GM19351 (cell line): ENCODE measurements at regions not wholly inside any gene's neighbourhood (a gene's known extent, or its start where the extent isn't known, plus 50 kb on each side); places are given as distances from the start of the nearest gene placed in this dataset.

Experiments
- ATAC-seq: cut with Tn5 transposase; IDR thresholded peaks from one replicate; pipeline ENCODE4 v1.9.1; 2021; ENCODE audit warnings: mild to moderate bottlenecking, moderate library complexity; ENCODE audit not compliant: unreplicated experiment

DNA sequence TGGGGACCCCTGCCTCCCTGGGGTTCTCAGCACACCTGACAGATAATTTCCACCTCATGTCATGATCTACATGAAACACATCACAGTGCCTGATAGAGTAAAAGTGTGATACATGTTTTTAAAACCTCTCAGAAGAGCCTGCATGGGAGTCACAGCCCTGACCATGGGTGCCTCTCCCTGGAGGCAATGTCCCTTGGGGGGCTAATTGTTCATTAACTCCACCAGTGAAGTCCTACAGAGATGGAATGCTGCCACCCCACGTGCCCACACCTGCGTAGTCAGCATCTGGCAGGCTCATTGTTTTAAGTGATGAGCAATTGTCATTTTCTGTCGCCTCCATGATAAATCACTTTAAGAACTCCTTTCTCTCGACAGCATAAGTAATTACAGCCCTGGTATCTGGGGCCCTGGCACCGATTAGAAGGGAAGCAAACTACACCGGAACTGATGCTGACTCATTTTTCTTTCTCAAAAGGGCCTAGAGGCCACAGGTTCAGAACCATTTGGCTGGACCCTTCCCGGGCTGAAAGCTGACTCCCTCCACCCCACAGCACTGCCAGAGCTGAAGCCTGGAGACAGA, 109.6 kb upstream of the GJB5 start:
- no peak for ATAC-seq

GRCh38 chr1:34645919-34646318, 108.9 kb upstream of the GJB5 start:
- no peak for ATAC-seq

- no peak for ATAC-seq
Observed at GRCh38 chr1:34648501-34648900, 106.3 kb upstream of the GJB5 start.

- ATAC-seq = no peak
Observed at GRCh38 chr1:34650090-34650489, 104.8 kb upstream of the GJB5 start.

DNA sequence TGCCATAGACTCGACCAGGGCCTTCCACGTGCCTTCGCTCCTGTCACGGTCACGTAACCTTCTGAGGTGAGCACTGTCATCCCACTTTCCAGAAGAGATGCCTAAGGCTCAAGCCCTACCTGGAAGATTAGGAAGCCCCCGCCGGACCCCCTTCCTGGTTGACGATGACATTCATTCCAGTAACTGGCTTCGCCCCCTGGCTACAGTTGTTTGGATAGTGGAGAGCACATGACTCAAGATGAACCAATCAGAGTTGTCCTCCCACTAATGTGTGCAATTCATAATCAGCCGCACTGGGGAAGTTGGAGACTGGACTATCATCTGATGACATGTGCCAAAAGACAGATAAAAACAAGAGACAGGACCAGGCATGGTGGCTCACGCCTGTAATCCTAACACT, 104.0 kb upstream of the GJB5 start:
- no peak for ATAC-seq

DNA sequence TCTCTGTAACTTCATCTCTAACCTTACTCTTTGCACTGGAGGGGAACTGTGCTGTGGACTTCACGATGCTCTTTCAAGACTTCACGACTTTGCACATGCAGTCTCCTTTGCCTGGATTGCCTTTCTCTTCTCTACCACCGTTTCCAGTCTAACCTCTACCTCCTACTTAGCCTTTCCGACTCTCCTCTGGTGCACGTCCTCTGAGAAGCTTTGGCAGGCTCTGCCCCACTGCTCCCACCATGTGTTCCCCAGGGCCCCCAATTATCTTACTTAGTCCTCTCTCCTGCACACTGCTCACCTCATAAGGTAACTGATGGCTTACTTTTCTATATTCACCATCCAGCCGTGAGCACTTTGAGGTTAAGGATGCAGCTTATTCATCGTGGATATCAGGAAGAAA, 101.7 kb upstream of the GJB5 start:
- no peak for ATAC-seq

DNA sequence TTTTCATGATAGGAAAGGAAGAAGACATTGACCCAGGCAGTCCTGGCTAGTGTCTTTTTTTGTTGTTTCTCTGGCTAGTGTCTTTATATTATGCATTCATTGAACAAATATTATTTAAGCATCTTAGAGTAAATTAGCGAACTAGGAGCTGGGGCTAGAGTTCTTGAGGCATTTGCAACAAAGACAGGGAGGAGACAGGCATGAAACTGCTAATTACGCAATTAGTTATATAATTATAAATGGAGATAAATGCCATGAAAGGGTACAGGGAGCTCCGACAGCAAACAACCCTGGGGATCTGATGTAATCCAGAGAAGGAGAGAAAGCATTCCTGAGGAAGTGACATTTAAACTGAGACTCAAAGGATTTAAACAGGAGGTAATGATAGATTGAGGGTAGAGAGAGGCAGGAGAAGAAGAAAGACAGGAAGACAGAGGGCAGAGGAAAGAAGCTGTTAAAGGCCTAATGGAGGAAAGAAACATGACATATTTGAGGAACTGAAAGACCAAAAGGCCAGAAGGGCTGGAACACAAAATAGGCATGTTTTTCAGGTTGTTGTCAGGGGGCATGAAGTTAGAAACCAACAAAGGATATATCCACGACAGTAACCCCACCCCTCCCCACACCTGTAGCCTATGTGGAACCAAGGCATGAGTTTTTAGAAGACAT, 99.5 kb upstream of the GJB5 start:
- no peak for ATAC-seq

DNA sequence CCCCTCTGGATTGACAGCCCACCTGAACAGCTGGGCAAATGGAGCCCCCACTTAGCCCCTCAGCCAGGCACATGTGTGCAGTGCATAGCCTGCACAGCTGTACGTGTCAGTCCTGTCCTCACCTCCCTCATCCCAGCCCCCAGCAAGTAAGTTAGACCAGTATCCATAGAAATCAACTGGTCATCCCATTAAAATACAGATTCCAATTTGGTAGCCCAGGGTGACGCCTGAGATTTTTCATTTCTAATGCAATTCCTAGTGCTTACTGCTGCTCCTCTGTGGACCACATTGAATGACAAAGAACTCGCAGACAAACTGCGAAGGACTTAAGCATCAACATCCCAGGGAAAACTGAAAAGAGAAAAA, 99.0 kb upstream of the GJB5 start:
- no peak for ATAC-seq

DNA sequence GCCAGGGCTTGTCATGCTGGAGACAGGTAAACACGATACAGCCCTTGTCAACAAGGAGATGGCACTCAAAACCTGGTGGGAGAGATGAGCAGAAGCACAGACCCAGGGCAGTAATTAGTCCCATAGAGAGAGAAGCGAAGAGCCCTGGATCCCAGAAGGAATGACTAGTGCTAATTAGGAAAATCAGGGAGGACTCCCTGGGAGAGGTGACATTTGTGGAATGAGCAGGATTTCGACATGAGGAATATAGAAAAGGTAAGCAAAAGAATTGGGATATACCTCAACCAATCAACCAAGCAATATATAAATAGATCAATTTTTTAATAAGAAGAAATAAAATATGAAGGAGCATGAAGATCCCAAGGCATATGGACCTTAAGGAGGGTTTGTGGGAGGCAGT, 98.5 kb upstream of the GJB5 start:
- no peak for ATAC-seq

- no peak for ATAC-seq
Observed at GRCh38 chr1:34656731-34657130, 98.1 kb upstream of the GJB5 start.

DNA sequence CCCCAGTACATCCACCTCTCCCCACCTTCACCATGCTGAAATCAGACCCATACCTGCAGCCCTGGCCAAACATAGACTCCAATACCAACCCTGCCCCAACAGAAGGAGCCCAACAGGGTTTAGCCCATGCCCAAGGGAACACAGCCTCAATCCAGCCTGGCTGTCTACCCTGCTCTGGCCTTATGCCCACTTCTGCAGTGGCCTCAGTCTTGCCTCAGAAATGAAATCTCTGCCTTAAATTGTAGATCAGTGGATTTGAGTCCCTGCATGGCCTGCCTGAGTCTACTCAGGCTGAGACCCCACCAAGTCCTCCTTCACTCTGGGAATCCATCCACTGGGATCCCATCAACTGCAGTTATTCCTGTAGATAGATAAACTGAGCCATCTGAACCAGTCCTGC, 97.6 kb upstream of the GJB5 start:
- ATAC-seq = no peak

DNA sequence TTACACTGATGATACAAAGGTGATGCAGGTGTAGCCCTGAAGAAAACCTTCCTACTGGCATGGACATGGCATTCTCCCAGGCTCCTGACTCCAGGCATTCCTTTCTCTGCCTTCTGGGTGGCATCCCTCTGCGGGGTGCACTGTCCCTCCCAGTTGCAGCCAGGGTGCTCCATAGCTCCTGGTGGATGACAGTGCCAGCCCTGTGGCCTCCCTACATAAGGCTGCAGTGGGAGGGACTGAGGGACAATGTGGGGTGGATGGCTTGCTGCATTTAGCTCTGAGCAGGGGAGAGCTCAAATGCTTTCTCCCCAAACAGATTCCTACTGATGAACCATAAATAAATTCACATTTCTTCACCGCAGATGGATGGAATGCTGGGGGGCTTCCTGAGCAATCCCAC, 97.0 kb upstream of the GJB5 start:
- ATAC-seq = no peak

DNA sequence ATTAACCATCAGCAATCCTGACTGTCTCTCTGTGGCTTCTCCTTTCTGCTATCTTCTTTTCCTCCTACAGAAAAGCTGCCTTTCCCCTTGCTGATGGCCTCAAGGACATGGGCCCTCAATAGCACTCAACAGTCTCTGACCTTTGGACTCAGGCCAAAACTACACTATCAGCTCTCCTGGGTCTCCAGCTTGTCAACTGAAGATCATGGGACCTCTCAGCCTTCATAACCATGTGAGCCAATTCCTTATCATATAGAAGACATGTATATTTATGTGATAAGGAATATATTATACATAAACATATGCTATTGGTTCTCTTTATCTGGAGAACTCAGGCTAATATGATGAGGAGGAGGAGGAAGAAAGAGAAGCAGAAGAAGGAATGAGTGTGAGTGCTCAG, 91.8 kb upstream of the GJB5 start:
- ATAC-seq = no peak

- no peak for ATAC-seq
Observed at GRCh38 chr1:34668063-34668462, 86.8 kb upstream of the GJB5 start.

- ATAC-seq = no peak
Observed at GRCh38 chr1:34670982-34671381, 83.9 kb upstream of the GJB5 start.

DNA sequence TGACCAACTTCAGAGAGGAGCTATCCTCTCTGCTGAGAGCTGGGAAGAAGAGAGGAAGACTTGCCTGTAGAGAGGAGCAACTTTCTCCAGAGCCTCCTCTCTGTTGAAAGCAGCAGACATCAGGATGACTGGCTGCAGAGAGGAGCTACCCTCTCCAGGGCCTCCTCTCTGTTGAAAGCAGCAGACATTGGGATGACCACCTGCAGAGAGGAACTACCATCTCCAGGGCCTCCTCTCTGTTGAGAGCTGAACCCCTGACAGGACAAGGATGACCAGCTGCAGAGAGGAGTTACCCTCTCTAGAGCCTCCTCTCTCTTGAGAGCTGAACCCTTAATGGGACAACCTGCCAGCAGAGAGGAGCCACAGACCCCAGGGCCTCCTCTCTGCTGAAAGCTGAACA, 83.0 kb upstream of the GJB5 start:
- no peak for ATAC-seq

- ATAC-seq = no peak
Observed at GRCh38 chr1:34681480-34682451, 73.1 kb upstream of the GJB5 start.

DNA sequence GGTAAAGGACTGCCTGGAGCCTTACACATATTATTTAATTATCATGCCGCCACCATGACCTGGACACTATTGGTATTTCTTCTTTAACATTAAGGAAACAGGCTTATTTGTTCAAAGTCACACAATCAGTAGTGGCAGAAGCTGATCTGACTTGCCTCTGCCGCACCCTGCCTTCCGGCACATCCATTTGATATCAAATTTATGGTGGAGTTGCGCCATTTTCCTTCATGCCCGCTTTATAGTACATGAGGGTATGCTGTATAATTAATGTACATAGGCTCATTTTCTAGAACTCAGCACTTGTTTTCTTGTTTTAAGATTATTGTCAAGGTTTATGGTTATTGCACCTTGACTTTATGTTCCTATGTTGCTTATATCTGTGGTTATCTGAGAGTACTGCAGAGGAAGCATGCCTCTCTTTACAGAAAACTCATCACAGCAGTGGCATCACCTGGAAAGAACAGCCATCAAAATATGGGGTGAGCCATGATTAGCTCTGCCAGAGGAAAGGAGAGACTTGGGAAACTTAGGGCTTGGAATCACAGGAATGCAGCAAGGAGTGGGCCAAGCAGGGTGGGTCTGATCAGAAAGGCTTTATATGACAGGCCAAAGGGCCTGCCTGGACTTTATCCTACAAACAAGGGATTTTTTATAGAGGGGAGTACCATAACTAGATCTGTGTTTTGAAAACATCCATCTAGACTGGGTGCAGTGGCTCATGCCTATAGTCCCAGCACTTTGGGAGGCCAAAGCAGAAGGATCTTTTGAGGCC, 72.2 kb upstream of the GJB5 start:
- ATAC-seq = no peak

- ATAC-seq = no peak
Observed at GRCh38 chr1:34683616-34684015, 71.2 kb upstream of the GJB5 start.

- no peak for ATAC-seq
Observed at GRCh38 chr1:34684266-34684665, 70.6 kb upstream of the GJB5 start.

GRCh38 chr1:34685225-34685624, 69.6 kb upstream of the GJB5 start:
- no peak for ATAC-seq
